Activated CD4-positive, alpha-beta T cell treated with anti-CD3 and anti-CD28 coated beads for 36 hours (primary cell): ENCODE measurements at regions not wholly inside any gene's neighbourhood (a gene's known extent, or its start where the extent isn't known, plus 50 kb on each side); places are given as distances from the start of the nearest gene placed in this dataset.
"Not testable (repeated sequence)": the region's sequence is repeated elsewhere in the genome, so short reads cannot be mapped to it uniquely, and the experiment has no call there.

Experiments used
- ATAC-seq: fragments of 200-7000 bp; cut with Tn5 transposase; one replicate; pipeline ENCODE4 v1.10.0; 2021; ENCODE audit warnings: mild to moderate bottlenecking, moderate library complexity
- CTCF ChIA-PET: fragments of 350-600 bp; sonication (Branson Sonifier 250); formaldehyde crosslinking; loops from one replicate; lab custom pipeline; 2021; ENCODE audit warnings: antibody characterized with exemption; lab: Charles Lee
- POLR2A ChIA-PET: fragments of 350-600 bp; sonication (Branson Sonifier 250); formaldehyde crosslinking; loops from one replicate; lab custom pipeline; 2021; ENCODE audit warnings: antibody characterized with exemption, inconsistent platforms; lab: Charles Lee
- DNase-seq: peaks from one replicate; pipeline ENCODE4 v3.0.0-alpha.2; 2020
- H3K27ac Mint-ChIP-seq: one replicate; pipeline ENCODE4 v1.8.0; 2021; ENCODE audit warnings: mixed read lengths
- H3K27me3 Mint-ChIP-seq: one replicate; pipeline ENCODE4 v1.8.0; 2021; ENCODE audit warnings: mixed read lengths
- H3K36me3 Mint-ChIP-seq: one replicate; pipeline ENCODE4 v1.8.0; 2021; ENCODE audit warnings: low read depth, mixed read lengths
- H3K4me1 Mint-ChIP-seq: one replicate; pipeline ENCODE4 v1.8.0; 2021; ENCODE audit warnings: mixed read lengths
- H3K4me3 Mint-ChIP-seq: one replicate; pipeline ENCODE4 v1.8.0; 2021; ENCODE audit warnings: mild to moderate bottlenecking, moderate library complexity, mixed read lengths
- H3K9me3 Mint-ChIP-seq: one replicate; pipeline ENCODE4 v1.8.0; 2021; ENCODE audit warnings: low read depth, mixed read lengths
- intact Hi-C, 2 experiments: fragments of 100-400 bp; cut with DNase I in 1 of 2; cut with micrococcal nuclease in 1 of 2; formaldehyde crosslinking; loops; one replicate each; pipeline versions ENCODE4 v1.14.2 to v1.15.1; 2022 to 2024; cut with DNase I, micrococcal nuclease

- no peaks in the 10 kb centered on the region for H3K4me1 Mint-ChIP-seq
- POLR2A ChIA-PET, result no interaction called here
- intact Hi-C loops, result no loop called here
- no peaks in the 10 kb centered on the region for H3K27me3 Mint-ChIP-seq
- CTCF ChIA-PET, result no interaction called here
- DNase-seq (no peak), ATAC-seq (no peak)
- no peaks in the 10 kb centered on the region for H3K36me3 Mint-ChIP-seq
- peaks cover 10% of the 10 kb centered on the region for H3K9me3 Mint-ChIP-seq
- no peak overlapping the region for H3K4me3 Mint-ChIP-seq
- no peak overlapping the region for H3K27ac Mint-ChIP-seq
These were observed 607.2 kb downstream of the HTR1B start for GRCh38 chr6:76856065-76856464.

DNA sequence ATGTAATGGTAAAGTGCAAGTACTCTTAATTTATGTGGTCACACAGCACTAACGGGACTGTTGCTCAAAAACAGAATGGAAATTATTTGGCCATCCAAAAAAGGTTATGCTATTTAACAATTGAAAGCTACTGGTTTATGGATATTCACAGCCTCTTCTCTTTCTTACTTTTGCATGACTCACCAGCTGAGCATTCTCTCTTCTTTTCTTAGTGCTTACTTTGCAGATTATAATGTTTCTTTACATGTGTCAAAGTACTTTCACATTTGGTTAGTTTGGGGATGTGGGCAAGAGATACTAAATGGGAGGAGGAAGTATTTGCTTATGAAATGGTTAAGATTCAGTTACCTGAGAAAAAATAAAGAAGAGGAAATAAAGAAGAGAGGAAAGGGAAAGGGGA is 610.5 kb downstream of the HTR1B start:
- H3K36me3 Mint-ChIP-seq, result no peaks in the 10 kb centered on the region
- intact Hi-C loops, result no loop called here
- ChIA-PET POLR2A (no interaction called here), CTCF (no interaction called here)
- H3K4me3 Mint-ChIP-seq, result no peak overlapping the region
- H3K27ac Mint-ChIP-seq, result no peak overlapping the region
- H3K4me1 Mint-ChIP-seq, result no peaks in the 10 kb centered on the region
- no peak for ATAC-seq
- DNase-seq, result no peak
- H3K27me3 Mint-ChIP-seq, result no peaks in the 10 kb centered on the region
- peaks cover 13% of the 10 kb centered on the region for H3K9me3 Mint-ChIP-seq

DNA sequence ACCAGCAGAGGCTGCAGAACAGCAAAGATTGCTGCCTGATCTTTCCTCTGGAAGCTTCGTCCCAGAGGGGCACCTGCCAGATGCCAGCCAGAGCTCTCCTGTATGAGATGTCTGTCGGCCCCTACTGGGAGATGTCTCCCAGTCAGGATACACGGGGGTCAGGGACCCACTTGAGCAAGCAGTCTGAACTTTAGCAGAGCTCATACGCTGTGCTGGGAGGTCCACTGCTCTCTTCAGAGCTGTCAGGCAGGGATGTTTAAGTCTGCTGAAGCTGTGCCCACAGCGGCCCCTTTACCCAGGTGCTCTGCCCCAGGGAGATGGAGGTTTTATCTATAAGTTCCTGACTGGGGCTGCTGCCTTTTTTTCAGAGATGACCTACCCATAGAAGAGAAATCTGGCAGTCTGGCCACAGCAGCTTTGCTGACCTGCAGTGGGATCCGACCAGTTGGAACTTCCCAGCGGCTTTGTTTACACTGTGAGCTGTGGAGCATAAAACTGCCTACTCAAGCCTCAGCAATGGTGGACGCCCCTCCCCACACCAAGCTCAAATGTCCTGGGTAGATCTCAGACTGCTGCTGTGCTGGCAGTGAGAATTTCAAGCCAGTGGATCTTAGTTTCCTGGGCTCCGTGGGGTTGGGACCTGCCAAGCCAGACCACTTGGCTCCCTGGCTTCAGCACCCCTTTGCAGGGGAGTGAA is 613.9 kb downstream of the HTR1B start:
- H3K27ac Mint-ChIP-seq, ATAC-seq, H3K4me1 Mint-ChIP-seq, DNase-seq, H3K36me3 Mint-ChIP-seq, POLR2A ChIA-PET, H3K4me3 Mint-ChIP-seq, H3K27me3 Mint-ChIP-seq, intact Hi-C loops: not testable (repeated sequence)
- CTCF ChIA-PET, result interaction anchor here (1.3 kb wide), 1 partner anchor 12 kb away, joined by 3 read pairs; no protein-coding TSS in a partner anchor
- H3K9me3 Mint-ChIP-seq, result peaks cover 26% of the 10 kb centered on the region

- intact Hi-C loops, result no loop called here
- peaks cover 20% of the 10 kb centered on the region for H3K9me3 Mint-ChIP-seq
- CTCF ChIA-PET, result no interaction called here
- no peaks in the 10 kb centered on the region for H3K27me3 Mint-ChIP-seq
- no peak overlapping the region for H3K27ac Mint-ChIP-seq
- DNase-seq (no peak), ATAC-seq (no peak)
- no peaks in the 10 kb centered on the region for H3K36me3 Mint-ChIP-seq
- no peak overlapping the region for H3K4me3 Mint-ChIP-seq
- POLR2A ChIA-PET, result no interaction called here
- no peaks in the 10 kb centered on the region for H3K4me1 Mint-ChIP-seq
These were observed 620.1 kb downstream of the HTR1B start for GRCh38 chr6:76843054-76843822.

DNA sequence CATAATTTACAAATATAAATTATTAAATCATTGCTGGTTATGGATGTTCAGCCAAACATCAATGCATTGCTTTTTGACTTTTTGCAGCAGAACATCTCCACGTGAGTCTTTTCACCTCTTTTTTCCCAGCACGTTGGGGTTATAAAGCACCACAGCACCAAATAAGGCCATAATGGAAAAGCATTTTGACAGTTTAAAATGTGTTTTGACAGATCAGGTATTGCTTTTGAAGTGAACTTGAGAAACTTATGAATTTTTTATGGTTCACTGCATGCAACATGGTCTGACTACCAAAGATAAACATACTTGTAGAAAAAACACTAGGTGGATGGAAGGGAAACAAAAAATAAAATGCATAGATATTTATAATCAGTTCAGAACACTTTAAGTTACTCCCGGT is 622.4 kb downstream of the HTR1B start:
- no peaks in the 10 kb centered on the region for H3K27me3 Mint-ChIP-seq
- no peaks in the 10 kb centered on the region for H3K36me3 Mint-ChIP-seq
- ChIA-PET CTCF (no interaction called here), POLR2A (no interaction called here)
- no peak overlapping the region for H3K27ac Mint-ChIP-seq
- intact Hi-C loops, result no loop called here
- no peak for DNase-seq
- no peak for ATAC-seq
- H3K4me3 Mint-ChIP-seq, result no peak overlapping the region
- no peaks in the 10 kb centered on the region for H3K4me1 Mint-ChIP-seq
- H3K9me3 Mint-ChIP-seq, result peaks cover 6% of the 10 kb centered on the region

GRCh38 chr6:76840041-76840745 is 623.1 kb downstream of the HTR1B start:
- Mint-ChIP-seq H3K4me1 (no peaks in the 10 kb centered on the region), H3K36me3 (no peaks in the 10 kb centered on the region), H3K9me3 (peaks cover 4% of the 10 kb centered on the region), H3K27ac (no peak overlapping the region), H3K4me3 (no peak overlapping the region), H3K27me3 (no peaks in the 10 kb centered on the region)
- POLR2A ChIA-PET, result no interaction called here
- intact Hi-C loops, result no loop called here
- CTCF ChIA-PET, result no interaction called here
- no peak for DNase-seq
- no peak for ATAC-seq

DNA sequence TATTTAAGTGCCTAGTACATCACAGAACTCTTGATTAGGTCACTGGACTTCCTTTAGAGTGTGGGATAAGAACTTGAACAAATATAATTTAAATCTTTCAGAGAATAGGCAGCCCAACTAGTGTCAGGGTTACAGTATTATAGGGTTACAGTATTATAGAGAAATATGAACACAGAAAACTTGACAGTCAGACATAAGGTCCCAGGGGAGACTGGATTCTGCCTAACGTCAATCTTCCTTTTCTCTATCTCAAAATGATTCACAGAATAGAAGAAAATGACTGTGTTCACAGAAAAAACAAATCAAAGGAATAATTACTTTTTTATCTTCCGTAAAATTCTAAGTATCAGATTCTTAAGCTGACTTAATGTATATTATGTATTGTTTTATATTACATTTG is 623.8 kb downstream of the HTR1B start:
- ATAC-seq (no peak), DNase-seq (no peak)
- H3K9me3 Mint-ChIP-seq, result peaks cover 4% of the 10 kb centered on the region
- no peaks in the 10 kb centered on the region for H3K4me1 Mint-ChIP-seq
- no peak overlapping the region for H3K4me3 Mint-ChIP-seq
- no peaks in the 10 kb centered on the region for H3K27me3 Mint-ChIP-seq
- H3K27ac Mint-ChIP-seq, result no peak overlapping the region
- ChIA-PET POLR2A (no interaction called here), CTCF (no interaction called here)
- intact Hi-C loops, result no loop called here
- no peaks in the 10 kb centered on the region for H3K36me3 Mint-ChIP-seq

GRCh38 chr6:76837564-76837963 is 625.7 kb downstream of the HTR1B start:
- no peak for DNase-seq
- intact Hi-C loops, result no loop called here
- Mint-ChIP-seq H3K4me3 (no peak overlapping the region), H3K27me3 (no peaks in the 10 kb centered on the region), H3K36me3 (no peaks in the 10 kb centered on the region), H3K27ac (no peak overlapping the region), H3K4me1 (no peaks in the 10 kb centered on the region), H3K9me3 (peaks cover 2% of the 10 kb centered on the region)
- ChIA-PET CTCF (interaction anchor here (0.6 kb wide), 1 partner anchor 12 kb away, joined by 3 read pairs; no protein-coding TSS in a partner anchor), POLR2A (no interaction called here)
- no peak for ATAC-seq

DNA sequence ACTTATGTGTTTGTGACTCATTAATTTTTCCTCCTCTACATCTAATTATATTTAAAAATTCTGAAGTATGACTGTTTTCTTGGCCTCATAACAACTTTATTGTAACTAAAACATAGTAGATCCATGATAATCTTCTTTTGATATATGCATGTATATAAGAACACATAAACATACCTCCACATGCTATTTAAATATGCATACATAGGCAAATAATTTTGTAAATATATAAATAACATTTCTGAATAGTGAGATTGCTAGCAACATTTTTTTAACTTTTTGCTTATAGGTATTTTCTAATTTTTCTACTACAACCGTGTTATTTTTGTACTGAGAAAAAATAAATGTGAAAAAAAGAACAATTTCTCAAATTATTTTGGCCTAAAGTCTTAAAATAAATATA is 627.6 kb downstream of the HTR1B start:
- intact Hi-C loops, result no loop called here
- H3K27ac Mint-ChIP-seq, result no peak overlapping the region
- no peak overlapping the region for H3K4me3 Mint-ChIP-seq
- DNase-seq, result no peak
- ChIA-PET CTCF (no interaction called here), POLR2A (no interaction called here)
- ATAC-seq, result no peak
- H3K4me1 Mint-ChIP-seq, result no peaks in the 10 kb centered on the region
- no peaks in the 10 kb centered on the region for H3K27me3 Mint-ChIP-seq
- H3K36me3 Mint-ChIP-seq, result no peaks in the 10 kb centered on the region
- peaks cover 2% of the 10 kb centered on the region for H3K9me3 Mint-ChIP-seq

DNA sequence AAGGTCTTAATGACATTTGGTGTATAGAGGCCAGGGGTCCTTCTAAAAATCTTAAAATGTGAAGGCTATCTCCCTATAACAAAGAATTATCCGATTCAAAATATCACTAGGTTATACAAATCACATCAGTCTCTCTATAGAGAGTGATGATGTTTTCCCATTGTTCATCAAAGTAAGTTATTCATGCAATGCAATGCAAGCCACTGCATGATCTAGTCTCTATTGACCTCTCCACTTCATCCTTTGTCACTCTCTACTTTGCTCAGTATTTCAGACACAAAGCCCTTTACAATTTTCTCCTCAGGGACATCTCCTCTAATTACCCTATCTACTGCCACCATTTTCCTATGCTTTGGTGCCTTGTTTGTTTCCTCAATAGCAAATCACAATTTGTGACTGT is 628.0 kb downstream of the HTR1B start:
- H3K27me3 Mint-ChIP-seq, result no peaks in the 10 kb centered on the region

DNA sequence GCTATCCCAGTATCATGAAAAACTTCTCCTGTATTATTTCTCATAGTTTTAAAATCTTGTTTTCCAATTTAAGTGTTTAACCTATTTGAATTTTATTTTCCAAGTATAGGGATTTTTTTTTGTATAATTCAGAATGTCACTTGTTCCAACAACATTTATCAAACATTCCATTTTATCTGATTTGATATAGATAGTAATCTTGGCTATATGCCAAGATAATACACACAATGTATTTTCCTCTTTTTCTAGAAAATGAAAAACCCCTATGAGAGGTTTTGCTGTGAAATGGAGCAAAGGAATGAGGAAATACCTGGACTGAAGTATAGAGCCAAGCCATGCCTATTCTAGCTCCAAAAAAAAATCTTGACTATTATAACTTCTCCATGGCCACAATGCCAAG is 628.9 kb downstream of the HTR1B start:
- intact Hi-C loops, result no loop called here
- no peak for DNase-seq
- no peak overlapping the region for H3K4me3 Mint-ChIP-seq
- ATAC-seq, result no peak
- POLR2A ChIA-PET, result interaction anchor here (0.7 kb wide), 1 partner anchor 40 kb away, joined by 6 read pairs; no protein-coding TSS in a partner anchor
- H3K27me3 Mint-ChIP-seq, result no peaks in the 10 kb centered on the region
- no peaks in the 10 kb centered on the region for H3K36me3 Mint-ChIP-seq
- H3K4me1 Mint-ChIP-seq, result no peaks in the 10 kb centered on the region
- H3K9me3 Mint-ChIP-seq, result peaks cover 2% of the 10 kb centered on the region
- no peak overlapping the region for H3K27ac Mint-ChIP-seq
- CTCF ChIA-PET, result no interaction called here

More for the DNA sequence above, 628.0 kb downstream of the HTR1B start:
- CTCF ChIA-PET, result no interaction called here
- POLR2A ChIA-PET, result interaction anchor here (0.7 kb wide), 1 partner anchor 39 kb away, joined by 6 read pairs; no protein-coding TSS in a partner anchor
- Mint-ChIP-seq H3K27ac (no peak overlapping the region), H3K4me3 (no peak overlapping the region), H3K36me3 (no peaks in the 10 kb centered on the region), H3K4me1 (no peaks in the 10 kb centered on the region), H3K9me3 (peaks cover 2% of the 10 kb centered on the region)
- no peak for DNase-seq
- ATAC-seq, result no peak
- intact Hi-C loops, result no loop called here
